HG03045 (cell line): ENCODE measurements at regions not wholly inside any gene's neighbourhood (a gene's known extent, or its start where the extent isn't known, plus 50 kb on each side); places are given as distances from the start of the nearest gene placed in this dataset.
"Not testable (repeated sequence)": the region's sequence is repeated elsewhere in the genome, so short reads cannot be mapped to it uniquely, and the experiment has no call there.

Experiments
- ATAC-seq: cut with Tn5 transposase; IDR thresholded peaks from one replicate; pipeline ENCODE4 v1.9.1; 2021; ENCODE audit warnings: mild to moderate bottlenecking, moderate library complexity; ENCODE audit not compliant: unreplicated experiment

- not testable (repeated sequence) for ATAC-seq
Observed at GRCh38 chr3:177871267-177871666, 665.0 kb upstream of the KCNMB2 start.

GRCh38 chr3:177878192-177878591 is 658.0 kb upstream of the KCNMB2 start:
- ATAC-seq: no peak

GRCh38 chr3:177878957-177879356 is 657.3 kb upstream of the KCNMB2 start:
- no peak for ATAC-seq

- no peak for ATAC-seq
Observed at GRCh38 chr3:177881351-177881750, 654.9 kb upstream of the KCNMB2 start.

- no peak for ATAC-seq
Observed at GRCh38 chr3:177882124-177882648, 654.0 kb upstream of the KCNMB2 start.

GRCh38 chr3:177883091-177883490 is 653.1 kb upstream of the KCNMB2 start:
- no peak for ATAC-seq

- no peak for ATAC-seq
Observed at GRCh38 chr3:177883957-177884356, 652.3 kb upstream of the KCNMB2 start.

- no peak for ATAC-seq
Observed at GRCh38 chr3:177885063-177885462, 651.2 kb upstream of the KCNMB2 start.

- no peak for ATAC-seq
Observed at GRCh38 chr3:177886501-177886900, 649.7 kb upstream of the KCNMB2 start.

- no peak for ATAC-seq
Observed at GRCh38 chr3:177887475-177887874, 648.8 kb upstream of the KCNMB2 start.

GRCh38 chr3:177889161-177889560 is 647.1 kb upstream of the KCNMB2 start:
- no peak for ATAC-seq

- ATAC-seq: no peak
Observed at GRCh38 chr3:177889652-177890358, 646.4 kb upstream of the KCNMB2 start.

GRCh38 chr3:177890359-177890683 is 645.9 kb upstream of the KCNMB2 start:
- ATAC-seq: no peak

GRCh38 chr3:177891569-177891968 is 644.7 kb upstream of the KCNMB2 start:
- ATAC-seq: not testable (repeated sequence)

- ATAC-seq: no peak
Observed at GRCh38 chr3:177893331-177893730, 642.9 kb upstream of the KCNMB2 start.

GRCh38 chr3:177894081-177894728 is 642.0 kb upstream of the KCNMB2 start:
- no peak for ATAC-seq

GRCh38 chr3:177898185-177898584 is 638.1 kb upstream of the KCNMB2 start:
- ATAC-seq: no peak

GRCh38 chr3:177899275-177900067 is 636.8 kb upstream of the KCNMB2 start:
- ATAC-seq: no peak

GRCh38 chr3:177902876-177903275 is 633.4 kb upstream of the KCNMB2 start:
- no peak for ATAC-seq

- no peak for ATAC-seq
Observed at GRCh38 chr3:177904621-177905020, 631.6 kb upstream of the KCNMB2 start.
